OCI-LY1 (cell line): ENCODE measurements at regions not wholly inside any gene's neighbourhood (a gene's known extent, or its start where the extent isn't known, plus 50 kb on each side); places are given as distances from the start of the nearest gene placed in this dataset.
"Not testable (repeated sequence)": the region's sequence is repeated elsewhere in the genome, so short reads cannot be mapped to it uniquely, and the experiment has no call there.

Source experiments
- H2AFZ ChIP-seq: fragments of 200-600 bp; sonication (generic), shearing (Covaris generic); 2 replicates; pipeline ENCODE4 v1.6.0; 2014; ENCODE audit warnings: antibody characterized with exemption, mild to moderate bottlenecking, low read length
- H3F3A ChIP-seq: fragments of 200-600 bp; sonication (generic), shearing (Covaris generic); 2 replicates; pipeline ENCODE4 v1.6.0; 2014; ENCODE audit warnings: mild to moderate bottlenecking, antibody characterized with exemption, low read length, moderate library complexity; ENCODE audit not compliant: insufficient read depth
- H3K27ac ChIP-seq: fragments of 200-600 bp; sonication (generic); 2 replicates; pipeline ENCODE4 v1.5.1; 2014; ENCODE audit warnings: low read length, mixed run types, mild to moderate bottlenecking, low read depth; ENCODE audit not compliant: poor library complexity, severe bottlenecking
- H3K27me3 ChIP-seq: fragments of 200-600 bp; sonication (generic); 2 replicates; pipeline ENCODE4 v1.6.0; 2014; ENCODE audit warnings: antibody characterized with exemption, mild to moderate bottlenecking, low read length, moderate library complexity; ENCODE audit not compliant: insufficient read depth
- H3K36me3 ChIP-seq: fragments of 200-600 bp; sonication (generic); 2 replicates; pipeline ENCODE4 v1.6.1; 2014; ENCODE audit warnings: mild to moderate bottlenecking, antibody characterized with exemption, low read length, moderate library complexity, mixed read lengths; ENCODE audit not compliant: insufficient read depth
- H3K4me1 ChIP-seq: fragments of 200-600 bp; sonication (generic); 2 replicates; pipeline ENCODE4 v1.5.1; 2014; ENCODE audit warnings: mild to moderate bottlenecking, low read length, moderate library complexity; ENCODE audit not compliant: insufficient read depth, severe bottlenecking
- H3K4me2 ChIP-seq: fragments of 200-600 bp; sonication (generic), shearing (Covaris generic); 2 replicates; pipeline ENCODE4 v1.6.1; 2014; ENCODE audit warnings: low read length
- H3K4me3 ChIP-seq: fragments of 200-600 bp; sonication (generic); 2 replicates; pipeline ENCODE4 v1.5.1; 2014; ENCODE audit warnings: low read length, low read depth, mild to moderate bottlenecking, mixed read lengths; ENCODE audit not compliant: poor library complexity, severe bottlenecking
- H3K79me2 ChIP-seq: fragments of 200-600 bp; shearing (Covaris generic); 2 replicates; pipeline ENCODE4 v1.6.1; 2016; ENCODE audit warnings: mixed run types, low read length, mixed read lengths; ENCODE audit not compliant: insufficient read depth
- H3K9ac ChIP-seq: fragments of 200-600 bp; sonication (generic), shearing (Covaris generic); 2 replicates; pipeline ENCODE4 v1.6.1; 2014; ENCODE audit warnings: mild to moderate bottlenecking, low read length, mixed read lengths
- H3K9me2 ChIP-seq: fragments of 200-600 bp; sonication (generic), shearing (Covaris generic); 2 replicates; pipeline ENCODE4 v1.6.1; 2014; ENCODE audit warnings: low read depth, mild to moderate bottlenecking, low read length, mixed read lengths
- H3K9me3 ChIP-seq: fragments of 200-600 bp; shearing (Covaris generic); 2 replicates; pipeline ENCODE4 v1.6.1; 2014; ENCODE audit warnings: low read length, mixed read lengths
- H4K20me1 ChIP-seq: fragments of 200-600 bp; sonication (generic), shearing (Covaris generic); 2 replicates; pipeline ENCODE4 v1.6.0; 2016; ENCODE audit warnings: mild to moderate bottlenecking, low read length; ENCODE audit not compliant: insufficient read depth

GRCh38 chr2:111497270-111497669, 376.6 kb downstream of the BCL2L11 start:
- not testable (repeated sequence) for H3K9me2 ChIP-seq, H4K20me1 ChIP-seq, H3K9ac ChIP-seq, H3F3A ChIP-seq, H3K27me3 ChIP-seq, H3K27ac ChIP-seq, H2AFZ ChIP-seq, H3K4me3 ChIP-seq, H3K9me3 ChIP-seq, H3K79me2 ChIP-seq, H3K4me2 ChIP-seq, H3K36me3 ChIP-seq
- peaks cover 19% of the 10 kb centered on the region for H3K4me1 ChIP-seq

GRCh38 chr2:111500536-111501062, 379.9 kb downstream of the BCL2L11 start:
- H3K9me2 ChIP-seq, H3K4me2 ChIP-seq, H3K79me2 ChIP-seq, H3K4me1 ChIP-seq, H3K9ac ChIP-seq, H3K9me3 ChIP-seq, H4K20me1 ChIP-seq, H3K27ac ChIP-seq, H3K36me3 ChIP-seq, H2AFZ ChIP-seq, H3F3A ChIP-seq, H3K4me3 ChIP-seq, H3K27me3 ChIP-seq: not testable (repeated sequence)

DNA sequence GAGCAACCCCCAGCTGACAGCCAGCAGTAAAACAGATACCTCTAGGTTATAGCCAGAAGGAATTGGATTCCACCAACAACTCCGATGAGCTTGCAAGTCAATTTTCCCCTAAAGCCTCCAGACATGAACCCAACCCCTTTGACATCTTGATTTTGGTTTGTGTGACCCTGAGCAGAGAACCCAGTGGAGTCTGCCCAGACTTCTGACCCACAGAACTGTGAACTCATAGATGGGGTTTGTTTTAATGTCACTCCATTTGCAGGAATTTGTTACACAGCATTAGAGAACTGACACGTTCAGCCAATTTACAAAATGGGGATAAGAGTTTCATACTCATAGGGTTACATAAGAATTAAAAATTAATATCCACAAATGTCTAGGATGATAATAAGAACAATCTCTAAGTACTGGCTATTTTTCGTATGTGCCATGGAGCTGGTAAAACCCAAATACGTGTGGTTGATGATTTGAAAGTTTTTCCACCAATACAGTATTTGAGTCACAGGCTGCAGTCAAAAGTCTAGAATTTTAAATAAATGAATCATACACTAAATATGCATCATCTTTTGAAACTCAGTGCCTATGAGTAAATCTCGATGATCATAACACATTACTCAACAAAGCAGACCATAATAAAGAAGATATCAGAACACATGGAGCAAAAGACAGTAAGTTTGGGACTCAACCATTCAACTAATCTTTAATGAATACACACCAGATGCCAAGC, 380.0 kb downstream of the ANAPC1 start:
- H3K27ac ChIP-seq, H3K4me2 ChIP-seq: not testable (repeated sequence)

DNA sequence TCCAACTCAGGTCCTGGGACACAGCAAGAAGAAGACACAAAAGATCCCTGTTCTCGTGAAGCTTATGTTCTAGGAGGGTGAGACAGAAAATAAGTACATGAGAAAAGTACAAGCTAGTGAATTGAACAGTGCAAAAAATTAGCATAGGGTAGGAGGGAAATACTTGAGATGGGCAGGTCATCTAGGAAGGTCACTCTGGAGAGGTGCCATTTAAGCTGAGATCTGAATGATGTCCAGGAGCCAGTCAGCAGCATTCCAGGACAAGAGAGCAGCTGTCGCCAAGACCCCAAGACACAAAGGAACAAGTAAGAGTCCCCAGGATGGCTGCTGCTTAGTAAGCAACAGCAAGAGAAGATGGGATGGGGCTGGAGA, 379.4 kb downstream of the ANAPC1 start:
- not testable (repeated sequence) for H4K20me1 ChIP-seq, H3K9me2 ChIP-seq, H3K4me3 ChIP-seq, H3K4me2 ChIP-seq, H3K79me2 ChIP-seq, H3F3A ChIP-seq, H3K4me1 ChIP-seq, H2AFZ ChIP-seq, H3K9me3 ChIP-seq, H3K27ac ChIP-seq, H3K9ac ChIP-seq, H3K27me3 ChIP-seq, H3K36me3 ChIP-seq

More for the DNA sequence above, 380.0 kb downstream of the ANAPC1 start:
- not testable (repeated sequence) for H3K36me3 ChIP-seq, H3K79me2 ChIP-seq, H3K9me3 ChIP-seq, H3K4me3 ChIP-seq, H4K20me1 ChIP-seq, H3K27me3 ChIP-seq, H2AFZ ChIP-seq, H3K4me1 ChIP-seq, H3K9ac ChIP-seq, H3F3A ChIP-seq, H3K9me2 ChIP-seq

- not testable (repeated sequence) for H3K9me3 ChIP-seq, H3F3A ChIP-seq, H3K9me2 ChIP-seq, H3K9ac ChIP-seq, H3K4me3 ChIP-seq, H3K27me3 ChIP-seq, H3K79me2 ChIP-seq, H3K4me1 ChIP-seq, H3K36me3 ChIP-seq, H2AFZ ChIP-seq, H3K27ac ChIP-seq, H4K20me1 ChIP-seq, H3K4me2 ChIP-seq
Observed at GRCh38 chr2:111505267-111505666, 378.7 kb downstream of the ANAPC1 start.

DNA sequence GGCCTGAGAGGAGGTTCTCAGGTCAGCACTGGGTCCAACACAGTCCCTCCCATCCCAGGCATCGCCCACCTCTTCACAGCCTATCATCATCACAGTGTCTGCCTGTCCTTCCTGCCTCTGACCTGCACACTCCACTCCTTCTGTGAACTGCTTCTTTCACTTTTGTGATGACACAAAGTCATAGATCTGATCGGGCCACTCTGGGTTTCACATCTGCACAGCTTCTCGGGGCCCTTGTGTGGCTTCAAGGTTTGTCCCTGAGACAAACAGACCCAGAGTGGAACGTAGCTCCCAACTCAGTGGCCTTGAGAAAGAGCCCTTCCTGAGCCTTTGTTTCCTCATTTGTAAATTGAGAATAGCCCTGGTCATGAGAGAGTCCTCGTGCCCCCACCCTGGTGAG, 377.1 kb downstream of the ANAPC1 start:
- H3K79me2 ChIP-seq, H3F3A ChIP-seq, H3K36me3 ChIP-seq, H3K9me3 ChIP-seq, H3K9ac ChIP-seq, H3K9me2 ChIP-seq, H4K20me1 ChIP-seq, H2AFZ ChIP-seq, H3K4me2 ChIP-seq, H3K4me1 ChIP-seq, H3K27me3 ChIP-seq, H3K4me3 ChIP-seq, H3K27ac ChIP-seq: not testable (repeated sequence)

DNA sequence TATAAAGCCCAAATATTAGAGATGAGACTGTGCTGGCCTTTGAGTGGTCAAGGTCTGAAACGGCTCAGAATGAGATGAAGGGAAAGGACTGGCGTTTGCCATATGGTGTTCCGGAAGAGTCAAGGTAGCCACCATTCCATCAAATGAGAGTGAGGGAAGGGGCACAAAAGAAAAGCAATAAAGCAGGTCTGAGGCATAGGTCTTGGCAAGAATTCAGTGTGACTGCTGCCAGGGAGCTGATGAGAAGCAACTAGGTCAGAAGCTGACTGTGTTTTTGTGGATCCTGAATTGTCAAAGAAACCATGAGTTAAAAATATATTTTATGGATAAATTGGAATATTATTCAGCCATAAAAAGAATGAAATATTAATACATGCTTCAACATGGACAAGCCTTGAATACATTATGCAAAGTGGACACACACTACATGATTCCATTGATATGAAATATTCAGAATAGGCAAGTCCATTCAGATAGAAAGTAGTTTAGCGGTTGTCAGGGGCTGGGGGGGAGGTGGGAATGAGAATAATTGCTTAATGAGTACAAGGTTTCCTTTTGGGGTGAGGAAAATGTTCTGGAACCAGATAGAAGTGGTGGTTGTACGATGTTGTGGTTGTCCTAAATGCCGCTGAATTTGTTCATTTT, 374.6 kb downstream of the ANAPC1 start:
- not testable (repeated sequence) for H3K4me2 ChIP-seq, H3K4me1 ChIP-seq, H3K9me2 ChIP-seq, H3F3A ChIP-seq, H3K36me3 ChIP-seq, H3K4me3 ChIP-seq, H3K9ac ChIP-seq, H3K27me3 ChIP-seq, H2AFZ ChIP-seq, H3K27ac ChIP-seq, H3K79me2 ChIP-seq, H4K20me1 ChIP-seq, H3K9me3 ChIP-seq
